ENCODE measurements at regions not wholly inside any gene's neighbourhood (a gene's known extent, or its start where the extent isn't known, plus 50 kb on each side); places are given as distances from the start of the nearest gene placed in this dataset.

DNA sequence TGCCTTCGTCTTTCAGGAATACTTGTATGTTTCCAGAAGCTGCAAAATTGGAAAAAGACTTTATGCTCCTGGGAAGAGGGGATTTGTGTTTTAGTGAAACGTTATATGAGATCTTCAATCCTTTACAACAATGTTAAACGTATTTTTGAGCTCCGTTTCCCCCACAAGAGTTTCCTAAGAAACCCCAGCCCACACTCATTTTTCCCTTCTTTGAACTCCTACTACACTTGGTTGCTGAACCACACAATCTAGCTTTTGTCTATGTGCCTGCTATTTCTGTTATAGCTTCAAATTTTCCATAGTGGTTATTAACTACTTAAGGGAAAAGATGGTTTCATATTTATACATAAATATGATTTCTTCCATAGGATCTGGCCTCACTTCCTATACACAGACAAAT lies 238.6 kb upstream of the ACTBL2 start:
- DNase-seq = no peak
- Histone ChIP-seq H3K27me3 (ENCODE audit: low read depth) (no peaks in the 10 kb centered on the region), H3K27ac (no peak overlapping the region), H3K4me3 (no peak overlapping the region), H3K4me1 (no peaks in the 10 kb centered on the region), H3K9me3 (no peaks in the 10 kb centered on the region), H3K36me3 (no peaks in the 10 kb centered on the region)
- intact Hi-C loops (cut with DNase I) = no loop called here
- ATAC-seq = no peak
- no peak for TF ChIP-seq CTCF (IDR thresholded peaks at IDR 0.05)

- TF ChIP-seq CTCF (IDR thresholded peaks at IDR 0.05) = no peak
- Histone ChIP-seq H3K27me3 (ENCODE audit: low read depth) (no peaks in the 10 kb centered on the region), H3K9me3 (no peaks in the 10 kb centered on the region), H3K4me3 (no peak overlapping the region), H3K27ac (no peak overlapping the region), H3K4me1 (no peaks in the 10 kb centered on the region), H3K36me3 (no peaks in the 10 kb centered on the region)
- ATAC-seq (no peak), DNase-seq (no peak)
- intact Hi-C loops (cut with DNase I) = no loop called here
Observed at GRCh38 chr5:57720656-57721055, 238.0 kb upstream of the ACTBL2 start.

GRCh38 chr5:57719216-57719615 lies 236.6 kb upstream of the ACTBL2 start:
- no peaks in the 10 kb centered on the region for H3K27me3 ChIP-seq (ENCODE audit: low read depth)
- no peak for ATAC-seq

GRCh38 chr5:57718155-57718554 lies 235.5 kb upstream of the ACTBL2 start:
- ATAC-seq (no peak), DNase-seq (no peak)
- H3K27ac ChIP-seq = no peak overlapping the region
- H3K27me3 ChIP-seq (ENCODE audit: low read depth) = no peaks in the 10 kb centered on the region
- H3K9me3 ChIP-seq = no peaks in the 10 kb centered on the region
- no peak for TF ChIP-seq CTCF (IDR thresholded peaks at IDR 0.05)
- H3K4me3 ChIP-seq = no peak overlapping the region
- intact Hi-C loops (cut with DNase I) = no loop called here
- no peaks in the 10 kb centered on the region for H3K36me3 ChIP-seq
- no peaks in the 10 kb centered on the region for H3K4me1 ChIP-seq

More at GRCh38 chr5:57719216-57719615, 236.6 kb upstream of the ACTBL2 start:
- DNase-seq = no peak
- Histone ChIP-seq H3K9me3 (no peaks in the 10 kb centered on the region), H3K4me1 (no peaks in the 10 kb centered on the region), H3K36me3 (no peaks in the 10 kb centered on the region), H3K27ac (no peak overlapping the region), H3K4me3 (no peak overlapping the region)
- TF ChIP-seq CTCF (IDR thresholded peaks at IDR 0.05) = no peak
- intact Hi-C loops (cut with DNase I) = no loop called here

DNA sequence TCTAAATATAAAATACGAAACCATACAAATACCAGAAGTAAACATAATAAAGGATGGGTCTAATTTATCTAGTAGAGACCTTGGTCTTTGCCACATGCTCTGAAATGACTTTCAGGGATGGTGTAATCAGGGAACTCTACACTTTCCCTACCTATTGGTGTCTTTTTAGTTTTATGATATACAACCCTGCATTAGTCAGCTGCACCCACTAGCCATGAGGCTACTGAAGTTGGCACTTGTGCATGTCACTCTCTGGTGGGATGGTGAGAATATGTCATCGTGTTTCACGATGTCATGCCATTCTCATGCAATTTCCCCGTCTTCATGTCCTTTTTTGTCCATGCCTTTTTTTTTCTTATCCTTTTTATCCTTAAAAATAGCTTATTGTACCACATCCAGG lies 234.9 kb upstream of the ACTBL2 start:
- H3K27me3 ChIP-seq (ENCODE audit: low read depth) = no peaks in the 10 kb centered on the region
- no peak overlapping the region for H3K27ac ChIP-seq
- TF ChIP-seq CTCF (IDR thresholded peaks at IDR 0.05) = no peak
- no peaks in the 10 kb centered on the region for H3K9me3 ChIP-seq
- intact Hi-C loops (cut with DNase I) = no loop called here
- no peak for ATAC-seq
- no peak overlapping the region for H3K4me3 ChIP-seq
- H3K36me3 ChIP-seq = no peaks in the 10 kb centered on the region
- DNase-seq = no peak
- no peaks in the 10 kb centered on the region for H3K4me1 ChIP-seq

DNA sequence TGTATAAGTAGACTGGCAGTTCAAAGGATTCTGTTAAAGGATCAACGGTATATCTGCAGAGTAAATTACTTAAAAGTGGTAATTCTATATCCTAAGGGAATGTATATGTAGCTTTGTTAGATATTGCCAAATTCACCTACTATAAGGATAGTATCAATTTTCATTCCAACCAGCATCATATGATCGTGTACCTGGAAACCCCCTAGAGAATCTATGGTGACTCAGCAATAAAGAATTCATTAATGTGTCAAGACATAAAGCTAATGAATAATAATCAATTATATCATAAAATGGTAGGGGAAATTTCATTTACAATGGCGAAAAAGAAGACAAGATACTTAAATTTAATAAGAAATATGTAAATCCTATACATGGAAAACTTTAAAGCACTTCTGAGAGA lies 234.1 kb upstream of the ACTBL2 start:
- Histone ChIP-seq H3K36me3 (no peaks in the 10 kb centered on the region), H3K4me3 (no peak overlapping the region), H3K27ac (no peak overlapping the region), H3K9me3 (no peaks in the 10 kb centered on the region), H3K4me1 (no peaks in the 10 kb centered on the region), H3K27me3 (ENCODE audit: low read depth) (no peaks in the 10 kb centered on the region)
- DNase-seq = no peak
- intact Hi-C loops (cut with DNase I) = no loop called here
- ATAC-seq = no peak
- TF ChIP-seq CTCF (IDR thresholded peaks at IDR 0.05) = no peak

Data from lower lobe of right lung (tissue), 2 donors.